NCI-H345 treated with DMSO at 0.1 percent for 48 hours (cell line): ENCODE measurements at regions not wholly inside any gene's neighbourhood (a gene's known extent, or its start where the extent isn't known, plus 50 kb on each side); places are given as distances from the start of the nearest gene placed in this dataset.

ENCODE experiments used
- DNase-seq: peaks from one replicate; lab custom pipeline; 2025; ENCODE audit not compliant: unreplicated experiment; lab: John Stamatoyannopoulos, UW

DNA sequence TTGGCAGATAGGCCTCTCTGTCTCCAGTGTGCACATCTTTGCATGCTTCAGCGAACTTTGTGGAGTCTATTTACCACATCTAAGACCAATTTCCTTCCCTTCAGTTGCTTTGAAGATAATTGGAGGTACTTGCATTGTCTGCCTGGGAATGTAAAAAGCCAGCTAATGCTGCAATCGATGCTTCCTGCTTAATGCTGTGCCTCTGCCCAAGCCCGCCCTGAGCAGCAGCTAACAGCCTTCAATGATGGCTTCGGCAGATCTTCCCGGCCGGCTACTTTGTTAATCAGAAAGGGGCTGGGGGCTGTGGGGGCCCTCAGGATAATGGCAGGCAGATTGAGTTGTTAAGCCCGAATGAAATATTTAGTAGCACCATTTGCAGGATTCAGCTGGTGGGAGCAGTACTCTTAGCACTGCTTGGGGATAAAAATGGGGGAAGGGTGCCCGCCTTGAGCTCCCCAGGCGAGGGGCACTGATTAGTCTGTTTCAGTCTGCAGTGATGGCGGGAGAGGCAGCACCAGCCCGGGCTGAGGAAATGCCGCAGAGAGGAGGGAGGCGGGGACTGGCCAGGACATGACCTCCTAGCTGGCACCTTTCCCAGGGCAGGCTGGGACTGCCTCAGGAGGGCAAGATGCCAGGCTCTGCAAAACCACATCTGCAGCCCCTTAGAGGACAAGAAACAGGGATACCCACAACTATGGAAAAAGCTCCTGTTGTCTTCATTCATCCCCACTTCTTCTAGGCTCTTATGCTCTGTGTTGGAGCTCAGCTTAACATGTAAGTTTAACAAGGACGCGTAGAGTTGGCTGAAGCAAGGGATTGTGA, 460.0 kb downstream of the BUD13 start:
- no peak for DNase-seq

DNA sequence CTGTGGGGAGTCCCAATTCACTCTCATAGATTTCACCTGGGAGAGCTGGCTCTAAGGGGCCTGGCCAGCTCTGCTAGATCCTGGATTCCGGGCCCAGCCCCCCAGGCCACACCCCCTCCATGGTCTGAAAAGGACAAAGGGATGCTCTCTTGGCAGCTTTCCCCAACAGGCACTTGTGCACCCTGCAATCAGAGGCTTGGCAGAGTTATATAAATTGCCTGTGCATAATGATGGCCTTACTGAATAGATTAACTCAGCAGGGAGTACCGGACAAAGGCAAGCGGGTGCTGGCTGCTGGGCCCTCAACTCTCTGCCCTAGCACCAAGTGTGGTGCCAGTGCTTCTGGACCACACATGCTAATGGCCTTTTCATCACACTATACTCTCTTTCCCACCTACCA, 461.6 kb downstream of the BUD13 start:
- peak; percentile 92 for DNase-seq

DNA sequence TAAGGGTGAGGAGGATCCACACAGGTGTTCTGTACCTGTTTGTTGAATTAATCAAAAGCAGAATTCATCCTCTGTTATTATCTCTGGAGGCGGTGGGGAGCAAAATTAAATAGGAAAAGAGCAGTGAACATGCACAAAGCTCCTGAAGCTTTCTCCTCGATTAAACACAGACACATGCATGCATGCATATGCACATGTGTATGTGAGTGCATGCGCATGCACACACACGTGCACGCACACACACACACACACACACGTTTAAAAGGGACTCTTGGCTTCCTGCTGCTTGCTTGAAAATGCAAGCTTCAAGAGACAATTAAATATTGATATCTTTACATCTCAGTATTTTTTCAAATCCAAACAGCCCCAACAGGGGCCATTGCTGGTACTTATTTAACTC, 462.1 kb downstream of the BUD13 start:
- DNase-seq = no peak

DNA sequence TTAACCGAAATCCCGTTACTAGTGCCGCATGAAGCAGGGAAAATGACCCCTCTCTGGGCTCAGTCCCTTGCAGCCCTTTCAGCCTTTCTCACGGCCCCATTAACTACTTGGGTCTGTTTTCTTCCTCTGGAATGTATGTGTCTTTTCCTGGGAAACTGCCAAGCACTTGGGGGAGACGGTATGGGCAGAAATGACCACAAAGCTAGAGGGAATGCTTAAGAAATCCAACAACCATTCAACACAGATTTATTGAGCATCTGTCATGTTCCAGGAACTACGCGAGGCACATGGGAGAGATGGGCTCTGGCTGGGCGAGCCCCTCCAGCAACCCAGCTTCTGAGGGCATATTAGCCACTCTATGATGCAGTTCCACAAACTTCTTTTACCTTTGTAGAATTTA, 462.6 kb downstream of the BUD13 start:
- no peak for DNase-seq

DNA sequence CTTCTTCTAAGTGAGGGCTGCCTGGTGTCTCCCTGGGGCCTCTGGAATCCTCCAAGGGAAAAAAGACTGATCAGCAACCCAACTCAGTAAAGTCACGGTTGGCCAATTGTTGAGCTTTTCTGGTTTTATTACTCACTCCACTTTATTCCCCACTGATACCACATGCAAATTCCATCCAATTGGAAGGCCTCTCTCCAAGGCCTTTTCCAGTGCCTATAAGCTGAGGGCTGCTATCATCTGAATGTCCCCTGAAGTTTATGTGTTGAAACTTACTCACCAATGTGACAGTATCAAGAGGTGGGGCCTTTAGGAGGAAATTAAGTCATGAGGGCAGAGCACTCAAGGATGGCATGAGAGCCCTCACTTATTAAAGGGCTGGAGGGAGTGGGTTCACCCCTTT, 463.3 kb downstream of the BUD13 start:
- DNase-seq = no peak

DNA sequence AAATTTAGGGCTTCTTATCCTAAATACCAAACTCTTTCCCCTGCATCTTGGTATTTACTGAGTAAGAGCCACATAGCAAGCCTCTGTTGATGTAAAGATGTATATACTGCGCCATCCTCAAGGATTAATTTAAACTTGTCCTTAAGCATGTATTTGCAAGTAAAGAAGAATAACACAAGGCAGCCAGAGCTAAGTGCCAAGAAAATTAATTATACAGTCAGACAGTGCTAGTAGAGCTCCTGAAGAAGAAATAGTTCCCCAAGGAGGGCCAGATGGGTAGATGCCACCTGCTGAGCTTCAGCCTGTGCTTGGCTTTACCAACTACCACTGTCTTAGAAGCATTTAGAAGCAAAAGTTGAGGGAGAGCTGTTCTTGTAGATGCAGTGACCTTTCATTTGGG, 470.0 kb downstream of the BUD13 start:
- no peak for DNase-seq

DNA sequence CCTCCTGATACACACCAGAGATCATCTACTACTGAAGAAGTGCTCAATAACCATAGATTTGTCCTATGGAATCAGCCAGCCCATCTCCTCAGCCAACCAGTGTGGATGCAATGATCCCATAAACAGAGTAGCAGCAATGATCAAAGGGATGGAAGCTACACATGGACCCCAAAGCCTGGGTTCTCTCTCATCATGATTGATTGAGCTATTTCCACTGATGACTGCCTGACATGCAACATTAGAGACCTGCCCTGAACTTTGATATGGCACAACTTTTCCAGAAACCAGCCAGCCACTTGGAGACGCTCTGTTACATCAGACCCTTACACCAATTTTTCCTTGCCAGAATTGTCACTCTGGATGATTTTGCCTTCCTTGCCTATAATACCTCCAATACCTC, 471.6 kb downstream of the BUD13 start:
- no peak for DNase-seq

DNA sequence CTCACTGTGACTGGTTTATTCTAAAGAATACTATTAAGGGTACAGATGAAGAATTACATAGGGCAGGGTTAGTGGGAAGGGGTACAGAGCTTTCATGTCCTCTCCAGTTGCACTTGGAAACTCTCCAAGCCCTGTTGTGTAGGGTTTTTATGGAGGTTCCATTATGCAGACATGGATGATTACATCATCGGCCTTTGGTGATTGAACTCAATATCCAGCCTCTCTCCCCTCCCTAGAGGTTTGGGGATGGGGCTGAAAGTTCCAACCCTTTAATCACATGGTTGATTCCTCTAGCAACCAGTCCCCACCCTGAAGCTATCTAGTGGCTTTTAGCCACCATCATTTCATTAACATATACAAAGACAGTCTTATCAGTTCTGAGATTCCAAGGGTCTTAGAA, 472.6 kb downstream of the BUD13 start:
- DNase-seq = peak; percentile 25

DNA sequence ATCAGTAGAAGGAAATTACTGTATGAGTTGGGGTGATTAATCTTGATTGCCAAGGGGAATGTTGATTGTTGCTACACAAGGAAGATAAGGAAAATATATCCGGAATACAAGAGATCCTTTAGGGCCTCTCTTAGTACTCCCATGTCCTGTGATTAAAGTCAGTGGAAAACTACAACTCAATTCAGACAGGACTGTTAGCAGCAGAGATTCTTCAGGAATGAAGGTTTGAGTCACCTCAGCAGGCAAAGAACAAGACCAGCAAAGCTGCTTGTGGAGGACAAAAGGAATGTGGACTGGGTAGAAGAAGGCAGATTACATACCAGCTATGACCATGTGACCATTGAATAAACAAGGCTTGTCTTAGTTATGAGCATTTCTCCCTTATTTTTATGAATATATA, 478.2 kb downstream of the BUD13 start:
- no peak for DNase-seq

DNA sequence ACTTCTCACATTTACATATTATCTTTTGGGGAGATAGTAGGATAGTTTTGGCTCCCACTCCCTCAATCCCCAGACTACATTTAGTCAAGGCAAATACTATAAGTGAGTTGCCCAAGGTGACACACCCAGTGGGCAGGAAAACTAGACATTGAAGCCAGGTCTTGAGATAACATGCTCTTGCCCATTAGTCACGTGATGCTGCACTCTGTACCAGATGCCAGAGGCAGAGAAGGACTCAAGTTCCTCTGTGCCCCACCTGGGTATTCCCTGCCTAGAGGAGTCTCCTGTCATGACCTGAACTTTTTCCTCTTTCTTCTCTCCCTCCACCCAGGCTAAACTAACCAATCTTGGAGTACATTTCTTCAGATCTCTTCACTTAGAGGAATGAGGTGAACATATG, 484.9 kb downstream of the BUD13 start:
- DNase-seq = no peak

DNA sequence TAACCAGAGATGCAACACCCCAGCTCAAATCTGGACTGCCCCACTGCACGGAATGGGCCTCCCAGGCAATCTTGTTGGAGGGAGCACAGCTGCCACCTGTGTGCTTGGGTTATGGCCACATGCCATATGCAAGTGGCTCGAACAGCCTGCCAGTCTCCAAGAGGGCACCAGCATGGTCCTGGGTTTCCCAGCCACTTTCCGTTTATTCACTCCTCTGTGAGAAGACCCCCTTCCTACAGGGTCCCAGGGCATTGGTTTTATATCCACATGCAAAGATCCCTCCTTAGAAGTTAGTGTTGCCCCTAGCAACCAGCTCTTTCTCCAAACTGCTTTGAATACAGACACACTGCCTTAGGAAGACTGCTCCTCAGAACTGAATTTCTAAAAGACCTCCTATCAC, 487.8 kb downstream of the BUD13 start:
- no peak for DNase-seq

DNA sequence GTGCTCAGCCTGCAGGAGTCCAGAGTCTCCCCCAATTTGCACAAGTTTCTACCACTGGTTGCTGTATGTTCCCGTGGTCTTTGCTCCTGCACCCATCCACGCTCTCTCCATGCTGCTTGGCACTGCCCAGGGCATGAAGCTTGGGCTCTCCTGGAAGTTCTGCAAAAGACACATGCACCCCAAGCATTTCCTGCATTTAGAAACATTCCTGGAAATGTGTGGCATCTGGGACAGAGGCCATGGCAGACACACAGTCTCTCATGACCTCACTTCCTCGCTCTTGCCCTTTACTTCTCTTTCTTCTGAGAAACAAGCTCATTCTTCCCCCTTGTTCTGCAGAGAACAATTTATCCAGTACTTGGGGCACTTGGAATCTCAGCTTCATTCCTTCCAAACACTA, 489.5 kb downstream of the BUD13 start:
- DNase-seq = no peak

DNA sequence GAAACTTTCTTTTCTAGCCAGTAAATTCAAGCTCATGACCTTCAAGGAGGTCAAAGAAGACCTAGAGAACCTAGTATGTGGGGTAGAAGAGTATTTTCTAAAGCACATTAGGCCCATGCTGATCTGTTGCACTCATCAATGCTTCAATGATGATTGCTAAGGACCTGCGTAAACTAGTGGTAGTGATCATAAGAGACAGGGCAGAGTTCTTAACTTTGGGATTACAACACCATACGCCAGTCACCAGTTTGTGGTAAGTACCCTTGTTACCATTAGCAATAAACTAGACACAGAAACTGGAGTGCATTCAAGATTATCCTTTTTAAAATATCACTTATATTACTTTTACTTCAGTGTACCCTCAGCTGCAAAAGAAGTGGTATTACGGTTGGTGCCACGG, 490.3 kb downstream of the BUD13 start:
- no peak for DNase-seq

DNA sequence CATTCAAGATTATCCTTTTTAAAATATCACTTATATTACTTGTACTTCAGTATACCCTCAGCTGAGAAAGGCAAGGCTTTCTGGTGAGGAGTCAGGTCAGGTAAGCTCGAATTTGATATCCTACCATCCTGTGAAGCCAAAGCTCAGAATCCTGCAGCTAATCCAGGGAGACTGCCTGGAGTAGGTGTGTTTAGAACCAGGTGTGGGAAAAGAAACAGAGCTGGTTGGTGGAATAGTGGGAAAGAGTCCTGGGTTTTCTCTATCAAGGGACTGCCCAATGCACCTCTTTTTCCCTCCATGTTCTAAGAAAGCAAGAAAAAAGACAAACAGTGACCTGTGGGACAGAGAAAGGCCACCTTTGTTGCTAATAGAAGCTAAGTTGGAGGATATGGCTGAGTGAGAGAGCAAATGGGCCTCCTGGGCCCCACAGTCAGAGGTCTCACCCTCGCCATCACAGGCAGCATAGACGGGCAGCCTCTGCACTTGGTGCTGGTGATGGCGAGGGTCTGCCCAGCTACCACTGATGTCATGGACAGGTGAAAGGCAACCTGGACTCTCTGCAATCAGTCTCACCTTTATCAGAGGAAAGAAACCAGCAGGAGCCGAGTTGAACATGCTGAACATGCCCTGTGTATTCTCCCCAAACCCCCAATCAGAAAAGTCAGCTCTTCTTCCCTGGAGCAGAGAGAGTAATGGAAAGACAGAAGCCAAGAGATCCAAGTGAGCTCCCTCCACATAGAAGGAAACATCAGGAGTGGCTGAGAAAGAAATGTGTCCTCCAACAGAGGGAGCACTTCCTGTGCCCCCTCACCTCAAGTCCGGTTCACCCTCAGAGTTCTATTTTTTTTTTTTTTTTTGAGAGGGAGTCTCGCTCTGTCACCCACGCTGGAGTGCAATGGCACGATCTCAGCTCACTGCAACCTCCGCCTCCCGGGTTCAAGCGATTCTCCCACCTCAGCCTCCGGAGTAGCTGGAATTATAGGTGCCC, 491.3 kb downstream of the BUD13 start:
- no peak for DNase-seq

DNA sequence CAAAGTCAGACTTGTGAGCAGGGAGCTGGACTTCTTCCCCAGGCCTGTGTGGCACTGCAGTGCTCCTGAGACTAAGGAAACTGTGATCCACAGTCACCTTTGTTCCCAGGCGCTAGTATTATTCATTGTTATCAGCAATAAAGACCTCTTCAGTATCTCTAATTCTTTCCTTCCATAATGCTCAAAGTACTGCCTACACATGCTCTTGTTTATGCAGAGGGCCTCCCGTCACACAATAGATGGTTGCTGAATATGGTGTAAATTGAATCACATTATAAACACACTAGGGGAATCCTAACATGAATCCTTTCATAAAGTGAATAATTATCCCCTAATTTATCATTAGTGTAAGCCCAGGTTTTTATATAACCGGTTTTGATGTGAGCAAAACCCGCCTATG, 493.3 kb downstream of the BUD13 start:
- DNase-seq = no peak

DNA sequence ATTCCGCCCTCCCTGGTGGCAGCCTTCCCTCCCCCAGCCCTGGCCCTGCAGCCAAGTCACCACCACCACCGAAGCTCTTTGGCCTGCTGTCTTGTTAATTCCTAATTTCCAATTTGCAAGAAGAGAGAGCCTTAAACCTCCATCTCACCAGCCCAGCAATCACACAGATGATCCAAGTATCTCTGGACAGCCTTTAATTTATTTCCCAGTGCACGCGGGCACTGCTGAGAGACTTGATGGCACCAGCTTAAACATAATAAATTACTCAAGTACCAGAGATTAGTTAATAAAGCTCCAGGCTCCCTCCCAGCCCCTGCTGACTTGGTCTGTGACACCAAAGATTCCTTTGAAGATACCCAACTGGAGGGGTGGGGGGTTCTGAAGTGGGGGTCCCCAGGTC, 494.7 kb downstream of the BUD13 start:
- DNase-seq = no peak

DNA sequence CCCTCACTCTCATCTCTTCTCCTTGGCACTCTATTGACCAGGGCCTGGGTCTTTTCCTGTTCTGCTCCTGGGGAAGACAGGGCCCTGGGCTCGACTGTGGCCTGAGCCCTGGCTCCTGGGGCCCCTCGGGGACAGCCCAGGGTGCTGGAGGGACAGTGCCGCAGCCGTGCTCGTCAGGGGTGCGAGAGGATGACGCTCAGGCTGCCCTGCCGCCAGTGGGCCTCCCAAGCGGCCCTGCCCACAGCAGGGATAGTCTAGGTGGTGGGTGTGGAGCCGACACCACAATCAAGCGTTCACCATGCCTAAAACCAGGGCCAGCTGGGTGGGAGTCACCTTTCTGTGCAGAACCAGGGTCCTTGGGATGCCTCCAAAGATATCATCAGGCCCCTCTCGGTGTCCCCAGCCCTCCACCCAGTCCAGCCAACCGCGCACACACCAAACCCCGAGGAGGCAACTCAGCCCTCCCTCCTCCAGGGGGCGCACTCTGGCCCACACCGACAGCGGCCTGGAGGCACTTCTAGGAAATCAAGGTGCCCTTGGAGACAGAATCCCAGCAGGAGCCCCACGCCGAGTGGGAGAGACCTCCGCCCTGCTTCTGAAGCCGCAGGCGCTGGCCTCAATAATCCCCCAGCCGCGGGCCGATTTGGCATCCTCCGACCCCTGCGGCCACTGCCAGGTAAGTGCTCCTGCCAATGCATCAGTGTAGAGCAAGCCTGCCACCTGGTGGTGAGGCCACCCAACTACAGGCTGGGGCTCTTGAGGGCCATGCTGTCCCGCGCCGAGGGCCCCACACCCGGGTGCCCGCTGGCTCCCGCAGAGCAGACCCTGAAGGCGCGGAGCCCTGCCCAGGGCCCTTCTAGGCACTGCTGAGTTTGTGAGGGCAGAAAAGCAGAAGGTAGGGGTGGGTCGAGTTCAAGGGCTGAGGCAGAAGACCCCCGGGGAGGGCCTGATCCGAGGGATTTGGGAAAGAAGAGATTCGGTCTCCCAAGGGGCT, 496.4 kb downstream of the BUD13 start:
- peak; percentile 44 for DNase-seq

DNA sequence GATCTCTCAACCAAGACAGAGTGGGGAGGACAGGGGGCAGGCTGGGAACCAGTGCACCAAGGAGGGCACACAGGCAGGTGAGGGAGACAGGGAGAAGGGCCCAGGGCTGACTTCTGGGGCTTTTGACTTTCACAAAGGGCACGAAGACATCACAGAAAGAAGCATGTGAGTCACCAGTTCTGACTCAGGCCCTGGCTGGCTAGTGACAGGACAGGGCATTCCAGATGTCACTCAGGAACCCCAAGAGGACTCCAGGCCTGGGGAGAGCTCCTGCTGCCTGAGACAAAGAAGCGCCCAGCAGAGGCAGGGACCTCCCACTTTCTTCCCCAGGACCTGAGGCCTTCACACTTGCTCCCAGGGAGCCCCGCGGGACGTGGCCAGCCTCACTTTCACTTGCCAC, 497.2 kb downstream of the BUD13 start:
- DNase-seq = no peak

DNA sequence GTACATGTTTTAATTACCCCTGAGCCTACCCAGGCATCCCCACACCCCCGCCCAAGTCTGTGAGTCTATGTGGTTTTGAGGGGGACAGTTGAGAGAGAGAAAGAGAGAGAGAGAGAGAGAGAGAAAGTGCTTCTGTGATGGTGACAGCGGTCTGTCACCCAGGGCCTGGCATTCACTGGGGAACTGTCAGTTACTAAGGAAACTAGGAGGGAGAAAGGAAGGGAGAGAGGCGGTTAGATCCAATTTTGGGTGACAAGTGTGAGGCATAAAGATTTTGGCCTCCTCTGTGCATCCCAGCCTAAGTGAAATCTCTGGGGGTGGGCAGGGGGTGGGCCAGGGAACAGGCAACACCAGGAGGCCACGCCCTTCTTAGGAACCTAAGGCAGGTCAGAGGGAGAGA, 498.3 kb downstream of the BUD13 start:
- DNase-seq = no peak

DNA sequence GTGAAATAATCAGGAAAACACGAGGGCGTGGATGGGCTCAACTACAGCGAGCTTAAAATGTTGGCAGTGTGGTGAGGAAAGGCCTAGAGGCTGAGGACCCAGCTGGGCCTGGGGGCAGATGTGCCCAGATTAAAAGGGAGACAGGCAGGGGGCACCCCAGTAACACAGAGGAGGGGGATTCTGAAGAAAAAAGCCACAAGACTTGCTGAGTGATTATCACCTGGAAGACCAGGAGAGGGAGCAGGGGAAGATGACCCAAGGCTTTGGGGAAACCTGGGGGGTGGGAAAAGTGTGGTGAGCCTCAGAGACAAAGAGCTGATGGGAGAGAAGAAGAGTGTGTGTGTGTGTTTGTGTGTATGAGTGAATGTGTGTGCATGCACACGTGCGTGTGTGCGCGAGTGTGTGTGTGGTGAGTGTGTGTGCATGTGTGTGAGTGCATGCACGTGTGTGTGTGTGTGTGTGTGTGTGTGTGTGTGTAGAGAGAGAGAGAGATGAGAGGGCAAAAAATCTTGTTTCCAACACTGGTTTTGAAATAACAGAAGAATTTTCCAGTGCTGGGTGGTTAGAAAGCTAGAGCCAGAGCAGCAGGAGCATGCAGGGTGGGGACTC, 500.5 kb downstream of the BUD13 start:
- no peak for DNase-seq

DNA sequence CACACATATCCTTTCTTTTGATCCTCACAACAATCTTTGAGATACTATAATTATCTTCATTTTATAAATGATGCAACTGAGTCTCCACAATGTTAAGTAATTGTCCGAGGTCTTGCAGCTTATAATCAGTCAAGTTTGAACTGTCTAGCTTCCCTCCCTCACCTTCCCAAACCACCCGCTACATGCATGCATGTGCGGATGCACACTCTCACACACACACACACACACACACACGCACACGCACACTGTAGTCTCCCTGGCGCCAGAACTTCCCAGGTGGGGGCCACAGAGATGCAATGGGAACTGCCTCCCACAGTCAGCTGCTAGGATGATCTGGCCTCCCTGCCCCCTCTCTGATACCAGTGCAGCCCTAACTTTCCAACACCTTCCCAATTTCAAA, 501.3 kb downstream of the BUD13 start:
- no peak for DNase-seq
